IMR-90 (cell line): ENCODE measurements at regions not wholly inside any gene's neighbourhood (a gene's known extent, or its start where the extent isn't known, plus 50 kb on each side); places are given as distances from the start of the nearest gene placed in this dataset.

Experiments
- ATAC-seq: fragments of 200-7000 bp; cut with Tn5 transposase; 2 replicates; pipeline ENCODE4 v1.9.1; 2020; ENCODE audit warnings: low read depth, mild to moderate bottlenecking, moderate library complexity
- BruUV-seq: library from RNA; stranded (reverse); fragments of 400-500 nt; replicated peaks from 2 replicates; lab custom pipeline; 2021; lab: Mats Ljungman, UMichigan
- CTCF ChIA-PET: fragments of 300-600 bp; formaldehyde crosslinking; extraction: SDS; loops from one replicate; lab custom pipeline; 2021; ENCODE audit warnings: antibody characterized with exemption; lab: Yijun Ruan, JAX
- POLR2A ChIA-PET: fragments of 300-600 bp; sonication (Branson Sonifier 250); formaldehyde crosslinking; loops from one replicate; lab custom pipeline; 2022; ENCODE audit warnings: antibody characterized with exemption; ENCODE audit not compliant: unreplicated experiment; lab: Charles Lee
- DNase-seq: peaks from one replicate; pipeline ENCODE4 v3.0.0; 2013
- H2AFZ ChIP-seq: replicated peaks from 2 replicates; pipeline ENCODE3; 2013; ENCODE audit warnings: low read length, mild to moderate bottlenecking; ENCODE audit not compliant: poor library complexity
- H2AK5ac ChIP-seq: 2 replicates; pipeline ENCODE4 v1.6.1; 2013; ENCODE audit warnings: low read depth, low read length, inconsistent platforms
- H2AK9ac ChIP-seq: replicated peaks from 2 replicates; pipeline ENCODE3; 2013; ENCODE audit warnings: mild to moderate bottlenecking, low read depth, low read length, moderate library complexity; ENCODE audit not compliant: poor library complexity
- H2BK120ac ChIP-seq: 2 replicates; pipeline ENCODE4 v1.6.1; 2013; ENCODE audit warnings: low read depth, low read length, inconsistent platforms
- H2BK15ac ChIP-seq: 3 replicates; pipeline ENCODE4 v1.6.1; 2013; ENCODE audit warnings: low read depth, low read length, inconsistent platforms
- H2BK20ac ChIP-seq: 2 replicates; pipeline ENCODE4 v1.6.1; 2013; ENCODE audit warnings: low read depth, mild to moderate bottlenecking, inconsistent platforms, low read length, moderate library complexity
- H2BK5ac ChIP-seq: 2 replicates; pipeline ENCODE4 v1.6.1; 2013; ENCODE audit warnings: mild to moderate bottlenecking, low read depth, low read length, inconsistent platforms; ENCODE audit not compliant: poor library complexity, severe bottlenecking
- H3K14ac ChIP-seq: replicated peaks from 2 replicates; pipeline ENCODE4 v1.6.1; 2013; ENCODE audit warnings: low read depth, low read length, inconsistent platforms
- H3K18ac ChIP-seq: 2 replicates; pipeline ENCODE4 v1.6.1; 2013; ENCODE audit warnings: low read depth, low read length, control low read depth
- H3K23ac ChIP-seq: 2 replicates; pipeline ENCODE4 v1.6.1; 2013; ENCODE audit warnings: low read depth, low read length, inconsistent platforms
- H3K27ac ChIP-seq: 2 replicates; pipeline ENCODE4 v1.5.1; 2013; ENCODE audit warnings: mild to moderate bottlenecking, control low read depth, low read length; ENCODE audit not compliant: insufficient read depth
- H3K27me3 ChIP-seq: 2 replicates; pipeline ENCODE4 v1.6.1; 2013; ENCODE audit warnings: low read length; ENCODE audit not compliant: control insufficient read depth, insufficient read depth
- H3K36me3 ChIP-seq: 2 replicates; pipeline ENCODE4 v1.6.1; 2013; ENCODE audit warnings: low read length, mixed read lengths; ENCODE audit not compliant: control insufficient read depth, insufficient read depth
- H3K4ac ChIP-seq: 2 replicates; pipeline ENCODE4 v1.6.1; 2013; ENCODE audit warnings: low read depth, low read length, inconsistent platforms
- H3K4me1 ChIP-seq: 2 replicates; pipeline ENCODE4 v1.6.1; 2013; ENCODE audit warnings: low read length, mixed read lengths; ENCODE audit not compliant: control insufficient read depth, insufficient read depth
- H3K4me2 ChIP-seq: 2 replicates; pipeline ENCODE4 v1.6.1; 2013; ENCODE audit warnings: low read depth, mild to moderate bottlenecking, control low read depth, low read length, moderate library complexity
- H3K4me3 ChIP-seq: 2 replicates; pipeline ENCODE4 v1.5.1; 2013; ENCODE audit warnings: low read depth, mild to moderate bottlenecking, control low read depth, low read length, moderate library complexity; ENCODE audit not compliant: insufficient read depth
- H3K56ac ChIP-seq: 2 replicates; pipeline ENCODE4 v1.6.1; 2013; ENCODE audit warnings: low read length, inconsistent platforms; ENCODE audit not compliant: insufficient read depth; ENCODE audit errors: extremely low read depth
- H3K79me1 ChIP-seq, 2 experiments: 2 replicates each; pipeline ENCODE4 v1.6.1; 2013; ENCODE audit warnings: low read length in 2 of 2, inconsistent platforms in 1 of 2, low read depth in 1 of 2
- H3K9ac ChIP-seq: 2 replicates; pipeline ENCODE4 v1.6.1; 2013; ENCODE audit warnings: low read depth, low read length, control low read depth
- H3K9me1 ChIP-seq: 2 replicates; pipeline ENCODE4 v1.6.1; 2013; ENCODE audit warnings: low read length, inconsistent platforms; ENCODE audit not compliant: insufficient read depth
- H3K9me3 ChIP-seq: 2 replicates; pipeline ENCODE4 v1.6.1; 2013; ENCODE audit warnings: low read length; ENCODE audit not compliant: control insufficient read depth, insufficient read depth
- H4K20me1 ChIP-seq: 2 replicates; pipeline ENCODE4 v1.6.1; 2013; ENCODE audit warnings: low read length, inconsistent platforms; ENCODE audit not compliant: insufficient read depth
- H4K5ac ChIP-seq: 2 replicates; pipeline ENCODE4 v1.6.1; 2013; ENCODE audit warnings: mild to moderate bottlenecking, low read depth, low read length, control low read depth
- H4K8ac ChIP-seq, 2 experiments: 2 replicates each; pipeline ENCODE4 v1.6.1; 2013; ENCODE audit warnings: low read depth in 2 of 2, low read length in 2 of 2, control low read depth in 1 of 2, inconsistent platforms in 1 of 2
- H4K91ac ChIP-seq: 2 replicates; pipeline ENCODE4 v1.6.1; 2013; ENCODE audit warnings: low read depth, low read length, inconsistent platforms; ENCODE audit not compliant: insufficient read depth
- BHLHE40 ChIP-seq: fragments of 150-350 bp; IDR thresholded peaks from 2 replicates; pipeline ENCODE4 v1.6.1; 2016; ENCODE audit warnings: mild to moderate bottlenecking, low read depth, low read length
- CEBPB ChIP-seq: IDR thresholded peaks from 2 replicates; pipeline ENCODE4 v1.6.1; 2012; ENCODE audit warnings: low read depth, low read length, improper control_type of control experiment
- CHD1 ChIP-seq: IDR thresholded peaks from 2 replicates; pipeline ENCODE4 v1.6.1; 2012; ENCODE audit warnings: low read depth, low read length, improper control_type of control experiment
- FOS ChIP-seq: fragments of 150-350 bp; IDR thresholded peaks from 2 replicates; pipeline ENCODE4 v1.6.1; 2016; ENCODE audit warnings: low read depth, low read length
- MAFK ChIP-seq: IDR thresholded peaks from 2 replicates; pipeline ENCODE4 v1.6.1; 2012; ENCODE audit warnings: low read depth, low read length, improper control_type of control experiment
- MAZ ChIP-seq: IDR thresholded peaks from 2 replicates; pipeline ENCODE4 v1.6.1; 2012; ENCODE audit warnings: low read depth, mild to moderate bottlenecking, low read length, improper control_type of control experiment, moderate library complexity, borderline replicate concordance
- MXI1 ChIP-seq: IDR thresholded peaks from 2 replicates; pipeline ENCODE4 v1.6.1; 2012; ENCODE audit warnings: low read depth, mild to moderate bottlenecking, low read length, moderate library complexity, borderline replicate concordance
- NFE2L2 ChIP-seq: fragments of 150-350 bp; IDR thresholded peaks from 2 replicates; pipeline ENCODE4 v1.6.1; 2016; ENCODE audit warnings: low read depth, mild to moderate bottlenecking, low read length
- RAD21 ChIP-seq: IDR thresholded peaks from 2 replicates; pipeline ENCODE4 v1.6.1; 2012; ENCODE audit warnings: low read length, improper control_type of control experiment
- RCOR1 ChIP-seq: IDR thresholded peaks from 2 replicates; pipeline ENCODE4 v1.6.1; 2012; ENCODE audit warnings: mild to moderate bottlenecking, low read length, improper control_type of control experiment; ENCODE audit not compliant: insufficient replicate concordance
- SMC3 ChIP-seq: fragments of 150-350 bp; IDR thresholded peaks from 2 replicates; pipeline ENCODE4 v1.6.1; 2016; ENCODE audit warnings: low read depth, mild to moderate bottlenecking, antibody characterized with exemption, low read length, moderate library complexity
- WGBS, 2 experiments: methylation state at CpG; one replicate each; pipeline versions ENCODE4 v1.1.5 to v1.1.7; 2013; ENCODE audit warnings: missing lambda C conversion rate in 2 of 2; ENCODE audit not compliant: insufficient read length in 1 of 2; ENCODE audit errors: extremely low coverage in 2 of 2; 5-methylcytosine and 5-hydroxymethylcytosine counted together
- dilution Hi-C: fragments of 300-500 bp; cut with HindIII; formaldehyde crosslinking; loops from one replicate; pipeline ENCODE4 v1.14.3; 2018; ENCODE audit warnings: low sequenced_read_pairs; ENCODE audit not compliant: unreplicated experiment
- in situ Hi-C: fragments of 300-500 bp; cut with MboI; formaldehyde crosslinking; loops from 3 replicates; pipeline ENCODE4 v1.14.3; 2019; ENCODE audit warnings: low sequenced_read_pairs, inconsistent platforms, mixed read lengths
- intact Hi-C: fragments of 100-400 bp; cut with micrococcal nuclease; formaldehyde crosslinking; loops from 2 replicates; pipeline ENCODE4 v1.10.0; 2022
- TF ChIP-seq, protein P1 (sequence below): fragments of 150-350 bp; IDR thresholded peaks from 2 replicates; pipeline ENCODE4 v1.6.1; 2016; ENCODE audit warnings: low read depth, mild to moderate bottlenecking, low read length, moderate library complexity, borderline replicate concordance
- TF ChIP-seq, protein P2 (sequence below): fragments of 150-350 bp; IDR thresholded peaks from 2 replicates; pipeline ENCODE4 v1.6.1; 2017; ENCODE audit warnings: mild to moderate bottlenecking, antibody characterized with exemption, low read length, low read depth

DNA sequence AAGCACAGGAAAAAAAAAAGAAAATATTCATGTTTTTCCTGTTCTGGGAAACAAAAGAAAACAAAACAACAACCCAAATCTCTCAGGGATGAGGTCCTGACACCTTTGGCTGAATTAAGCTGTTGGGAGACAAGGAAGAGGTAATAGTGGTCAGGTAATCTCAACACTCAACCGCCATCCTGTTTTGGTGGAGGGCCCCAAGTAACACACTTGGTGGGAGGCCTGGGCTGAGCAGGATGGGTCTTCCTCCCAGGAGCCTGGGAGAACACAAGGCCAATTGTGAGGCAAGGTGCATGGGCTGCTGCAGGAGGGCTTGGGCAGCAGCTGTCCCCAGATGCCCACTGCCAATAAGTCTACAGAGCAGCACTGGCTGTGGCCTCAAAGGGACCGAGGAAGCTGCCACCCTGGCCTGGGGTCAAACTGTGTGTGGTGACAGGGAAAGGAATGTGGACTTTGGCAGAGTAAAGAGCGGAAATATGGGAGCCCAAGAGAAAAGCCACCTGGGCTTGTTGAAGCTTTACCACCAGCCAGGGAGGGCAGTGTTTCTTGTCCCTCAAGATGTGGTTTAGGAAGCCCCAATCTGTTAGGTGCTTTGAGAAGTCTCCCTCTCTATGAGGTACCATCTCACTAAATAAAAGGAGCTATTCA, 93.5 kb upstream of the SLC25A13 start:
- TF ChIP-seq FOS: no peak
- TF ChIP-seq RCOR1: no peak
- TF ChIP-seq, protein P1, sequence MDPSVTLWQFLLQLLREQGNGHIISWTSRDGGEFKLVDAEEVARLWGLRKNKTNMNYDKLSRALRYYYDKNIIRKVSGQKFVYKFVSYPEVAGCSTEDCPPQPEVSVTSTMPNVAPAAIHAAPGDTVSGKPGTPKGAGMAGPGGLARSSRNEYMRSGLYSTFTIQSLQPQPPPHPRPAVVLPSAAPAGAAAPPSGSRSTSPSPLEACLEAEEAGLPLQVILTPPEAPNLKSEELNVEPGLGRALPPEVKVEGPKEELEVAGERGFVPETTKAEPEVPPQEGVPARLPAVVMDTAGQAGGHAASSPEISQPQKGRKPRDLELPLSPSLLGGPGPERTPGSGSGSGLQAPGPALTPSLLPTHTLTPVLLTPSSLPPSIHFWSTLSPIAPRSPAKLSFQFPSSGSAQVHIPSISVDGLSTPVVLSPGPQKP: no peak
- TF ChIP-seq BHLHE40: no peak
- no peak for TF ChIP-seq MXI1
- TF ChIP-seq NFE2L2: no peak
- TF ChIP-seq, protein P2, sequence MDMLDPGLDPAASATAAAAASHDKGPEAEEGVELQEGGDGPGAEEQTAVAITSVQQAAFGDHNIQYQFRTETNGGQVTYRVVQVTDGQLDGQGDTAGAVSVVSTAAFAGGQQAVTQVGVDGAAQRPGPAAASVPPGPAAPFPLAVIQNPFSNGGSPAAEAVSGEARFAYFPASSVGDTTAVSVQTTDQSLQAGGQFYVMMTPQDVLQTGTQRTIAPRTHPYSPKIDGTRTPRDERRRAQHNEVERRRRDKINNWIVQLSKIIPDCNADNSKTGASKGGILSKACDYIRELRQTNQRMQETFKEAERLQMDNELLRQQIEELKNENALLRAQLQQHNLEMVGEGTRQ: no peak
- no peak for TF ChIP-seq CHD1
- TF ChIP-seq MAZ: no peak
- no peak for TF ChIP-seq RAD21
- TF ChIP-seq CEBPB: no peak
- TF ChIP-seq MAFK: no peak
- no peak for TF ChIP-seq SMC3
- Histone ChIP-seq H2AK9ac (no peak overlapping the region), H3K27me3 (no peaks in the 10 kb centered on the region), H2BK120ac (no peak overlapping the region), H3K27ac (no peak overlapping the region), H4K20me1 (no peaks in the 10 kb centered on the region), H2BK5ac (no peak overlapping the region), H3K23ac (no peak overlapping the region), H3K79me1 (no peaks in the 10 kb centered on the region), H4K5ac (no peak overlapping the region), H2BK20ac (no peak overlapping the region), H3K4ac (no peak overlapping the region), H3K36me3 (no peaks in the 10 kb centered on the region), H3K56ac (no peak overlapping the region), H3K14ac (no peak overlapping the region), H3K9ac (no peak overlapping the region), H3K9me3 (no peaks in the 10 kb centered on the region), H2BK15ac (no peak overlapping the region), H4K8ac (no peak overlapping the region), H3K4me3 (no peak overlapping the region), H3K4me2 (no peak overlapping the region), H2AFZ (no peak overlapping the region), H3K9me1 (no peaks in the 10 kb centered on the region), H4K91ac (no peak overlapping the region), H3K4me1 (no peaks in the 10 kb centered on the region), H2AK5ac (no peak overlapping the region), H3K18ac (no peak overlapping the region)
- ATAC-seq (no peak), DNase-seq (no peak)
- in situ Hi-C loops (no loop called here), intact Hi-C loops (loop anchor here (1.0 to 10.0 kb wide), 3 partner anchors 231 to 612 kb away; no protein-coding TSS in a partner anchor), dilution Hi-C loops (no loop called here)
- WGBS, 2 experiments: 29% methylated on average over 2 of the region's 3 CpGs; no CpG with 5 or more reads in 1 of the 2 experiments
- BruUV-seq: no TSS peak
- ChIA-PET CTCF (interaction anchor here (0.6 to 1.0 kb wide), 3 partner anchors 71 to 925 kb away, joined by 3 to 5 read pairs (median 3); no protein-coding TSS in a partner anchor), POLR2A (no interaction called here)
